ENCODE measurements at regions not wholly inside any gene's neighbourhood (a gene's known extent, or its start where the extent isn't known, plus 50 kb on each side); places are given as distances from the start of the nearest gene placed in this dataset.

- Histone ChIP-seq H4K20me1 (replicated peaks in 1 of 2; ENCODE audit: control insufficient read depth in 1 of 2, insufficient read depth in 2 of 2, low read length in 2 of 2) (no peaks in the 10 kb centered on the region), H2BK120ac (replicated peaks; ENCODE audit: low read depth, low read length) (no peak overlapping the region), H3K14ac (ENCODE audit: insufficient read length) (no peak overlapping the region), H4K8ac (ENCODE audit: extremely low read depth, insufficient read depth, low read length) (no peak overlapping the region), H3K79me2 (ENCODE audit: control insufficient read depth in 1 of 2, insufficient read depth in 2 of 2, low read length in 2 of 2) (no peaks in the 10 kb centered on the region), H2AFZ (ENCODE audit: low read length) (no peak overlapping the region), H3K23ac (ENCODE audit: insufficient read length) (no peak overlapping the region), H2BK20ac (ENCODE audit: low read length) (no peak overlapping the region), H3K9ac (replicated peaks in 1 of 4; ENCODE audit: extremely low read depth in 1 of 4, low read depth in 3 of 4, low read length in 3 of 4) (no peak overlapping the region), H2BK15ac (ENCODE audit: low read length) (no peak overlapping the region), H3K79me1 (ENCODE audit: low read depth, low read length) (no peaks in the 10 kb centered on the region), H4K5ac (ENCODE audit: insufficient read length, low read depth, low read length) (no peak overlapping the region), H3K56ac (replicated peaks; ENCODE audit: insufficient read length, low read depth, low read length) (no peak overlapping the region), H3K27ac (ENCODE audit: low read depth, low read length) (no peak overlapping the region), H3K4me1 (replicated peaks in 1 of 4; ENCODE audit: control insufficient read depth in 3 of 4, insufficient read depth in 4 of 4, low read length in 3 of 4) (no peaks in the 10 kb centered on the region), H3K4me2 (ENCODE audit: insufficient read depth in 1 of 2, low read depth in 2 of 2, low read length in 2 of 2) (no peak overlapping the region), H2BK12ac (ENCODE audit: low read depth, low read length) (no peak overlapping the region), H3K23me2 (ENCODE audit: low read depth, low read length) (no peaks in the 10 kb centered on the region), H4K91ac (replicated peaks; ENCODE audit: insufficient read length, low read length) (no peak overlapping the region), H2BK5ac (ENCODE audit: low read depth, low read length) (no peak overlapping the region), H2AK5ac (ENCODE audit: low read depth, low read length) (no peak overlapping the region), H3K4me3 (ENCODE audit: extremely low read depth in 1 of 4, insufficient read depth in 2 of 4, low read depth in 3 of 4, low read length in 4 of 4) (no peak overlapping the region), H3K18ac (ENCODE audit: extremely low read depth, low read length) (no peak overlapping the region), H3K27me3 (replicated peaks in 1 of 4; ENCODE audit: control insufficient read depth in 3 of 4, extremely low read depth in 1 of 4, insufficient read depth in 3 of 4, low read length in 3 of 4) (no peaks in the 10 kb centered on the region), H3K4ac (replicated peaks; ENCODE audit: insufficient read length, low read depth, low read length) (no peak overlapping the region), H3K36me3 (ENCODE audit: control insufficient read depth in 2 of 4, insufficient read depth in 4 of 4, low read length in 3 of 4) (no peaks in the 10 kb centered on the region), H3K9me3 (ENCODE audit: insufficient read depth in 2 of 2, low read depth in 1 of 2, low read length in 1 of 2) (peaks cover 71 to 100% of the 10 kb centered on the region in 2 experiments; a peak in 3 of 4 replicates)
- DNase-seq (ENCODE audit: low read depth in 1 of 2, low spot score in 2 of 2) (no peak), FAIRE-seq (no peak)
- no peak for TF ChIP-seq PHF8 (conservative IDR thresholded peaks at IDR 0.05; ENCODE audit: low read depth, low read length)
- no peak for TF ChIP-seq SIRT6 (IDR thresholded peaks at IDR 0.05; ENCODE audit: low read length)
- TF ChIP-seq BCL11A (IDR thresholded peaks at IDR 0.05; ENCODE audit: low read depth in 2 of 2, low read length in 2 of 2), result no peak
- TF ChIP-seq GTF2F1 (IDR thresholded peaks at IDR 0.05; ENCODE audit: borderline replicate concordance, low read depth, low read length), result no peak
- TF ChIP-seq SRF (IDR thresholded peaks at IDR 0.05; ENCODE audit: low read depth, low read length), result no peak
- TF ChIP-seq YY1 (IDR thresholded peaks at IDR 0.05; ENCODE audit: low read depth, low read length), result no peak
- no peak for TF ChIP-seq POU5F1 (IDR thresholded peaks at IDR 0.05; ENCODE audit: low read depth, low read length)
- 91% methylated on average over 9 of the region's 13 CpGs; no CpG with 5 or more reads in 1 of the 2 experiments for WGBS, 2 experiments (ENCODE audit: extremely low coverage in 1 of 2, insufficient coverage in 1 of 2, insufficient read length in 1 of 2, insufficient replicate concordance in 2 of 2, low coverage in 1 of 2, low lambda C conversion rate in 2 of 2, missing lambda C conversion rate in 1 of 2)
- ChIA-PET CTCF (ENCODE audit: partially characterized antibody) (no interaction called here), POLR2A (ENCODE audit: partially characterized antibody) (no interaction called here)
These were observed 96.0 kb upstream of the ACTRT2 start for GRCh38 chr1:2925291-2925690.
